ENCODE measurements at regions not wholly inside any gene's neighbourhood (a gene's known extent, or its start where the extent isn't known, plus 50 kb on each side); places are given as distances from the start of the nearest gene placed in this dataset.

DNA sequence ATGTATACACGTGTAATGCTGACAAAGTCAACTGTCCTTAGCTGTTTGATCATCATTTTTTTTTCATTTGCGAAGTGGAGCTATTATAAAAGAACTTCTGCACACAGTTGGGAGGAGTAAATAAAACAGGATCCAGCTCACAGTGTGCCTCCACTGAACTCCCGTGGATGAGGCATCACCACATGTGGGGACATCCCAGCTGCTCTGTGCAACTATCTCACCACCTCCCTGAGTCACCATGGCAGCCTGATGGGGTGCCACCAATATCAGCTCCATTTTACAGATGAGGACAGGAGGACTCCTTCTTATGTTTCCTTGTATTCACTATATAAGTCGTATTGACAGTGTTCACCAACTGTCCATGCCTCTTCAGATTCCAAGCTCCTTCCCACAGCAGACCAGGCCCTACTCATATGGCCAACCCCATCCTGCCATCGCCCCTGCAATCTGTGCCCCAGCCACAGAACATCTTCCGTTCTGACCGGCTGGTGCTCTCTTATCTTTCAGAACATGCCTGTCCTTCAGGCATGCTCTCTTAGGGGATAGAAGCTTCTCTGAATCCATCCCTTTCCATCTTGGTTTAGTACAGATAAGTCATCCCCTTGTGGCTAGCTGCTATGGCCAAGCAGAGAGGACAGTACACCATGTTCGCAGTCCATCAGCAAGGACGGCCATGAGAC is 288.1 kb downstream of the RNF144A start:
- Histone ChIP-seq H3K27ac (ENCODE audit: low read length) (no peak overlapping the region), H3K36me3 (replicated peaks; ENCODE audit: insufficient read depth, low read length) (no peaks in the 10 kb centered on the region), H3K4me3 (ENCODE audit: low read length) (no peak overlapping the region), H3K4me1 (ENCODE audit: low read length) (no peaks in the 10 kb centered on the region), H3K4me2 (ENCODE audit: low read depth, low read length) (no peak overlapping the region), H3K9ac (ENCODE audit: low read length) (no peak overlapping the region), H3K9me2 (replicated peaks; ENCODE audit: insufficient read depth, low read length) (no peaks in the 10 kb centered on the region), H3K79me2 (ENCODE audit: low read length) (no peaks in the 10 kb centered on the region), H4K20me1 (ENCODE audit: insufficient read depth, low read length) (no peaks in the 10 kb centered on the region), H2AFZ (ENCODE audit: low read length) (no peak overlapping the region), H3K27me3 (replicated peaks; ENCODE audit: insufficient read depth, low read length) (no peaks in the 10 kb centered on the region), H3F3A (ENCODE audit: insufficient read depth, low read length) (no peaks in the 10 kb centered on the region), H3K9me3 (replicated peaks; ENCODE audit: insufficient read depth, low read length) (no peaks in the 10 kb centered on the region)
- TF ChIP-seq, protein P1, sequence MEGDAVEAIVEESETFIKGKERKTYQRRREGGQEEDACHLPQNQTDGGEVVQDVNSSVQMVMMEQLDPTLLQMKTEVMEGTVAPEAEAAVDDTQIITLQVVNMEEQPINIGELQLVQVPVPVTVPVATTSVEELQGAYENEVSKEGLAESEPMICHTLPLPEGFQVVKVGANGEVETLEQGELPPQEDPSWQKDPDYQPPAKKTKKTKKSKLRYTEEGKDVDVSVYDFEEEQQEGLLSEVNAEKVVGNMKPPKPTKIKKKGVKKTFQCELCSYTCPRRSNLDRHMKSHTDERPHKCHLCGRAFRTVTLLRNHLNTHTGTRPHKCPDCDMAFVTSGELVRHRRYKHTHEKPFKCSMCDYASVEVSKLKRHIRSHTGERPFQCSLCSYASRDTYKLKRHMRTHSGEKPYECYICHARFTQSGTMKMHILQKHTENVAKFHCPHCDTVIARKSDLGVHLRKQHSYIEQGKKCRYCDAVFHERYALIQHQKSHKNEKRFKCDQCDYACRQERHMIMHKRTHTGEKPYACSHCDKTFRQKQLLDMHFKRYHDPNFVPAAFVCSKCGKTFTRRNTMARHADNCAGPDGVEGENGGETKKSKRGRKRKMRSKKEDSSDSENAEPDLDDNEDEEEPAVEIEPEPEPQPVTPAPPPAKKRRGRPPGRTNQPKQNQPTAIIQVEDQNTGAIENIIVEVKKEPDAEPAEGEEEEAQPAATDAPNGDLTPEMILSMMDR (IDR thresholded peaks at IDR 0.05; ENCODE audit: low read length), result no peak
- TF ChIP-seq EZH2 (optimal IDR thresholded peaks at IDR 0.05; ENCODE audit: low read depth, low read length) (no peak), EZH2phosphoT487 (IDR thresholded peaks at IDR 0.05; ENCODE audit: low read length) (no peak)
- DNase-seq, result no peak

DNA sequence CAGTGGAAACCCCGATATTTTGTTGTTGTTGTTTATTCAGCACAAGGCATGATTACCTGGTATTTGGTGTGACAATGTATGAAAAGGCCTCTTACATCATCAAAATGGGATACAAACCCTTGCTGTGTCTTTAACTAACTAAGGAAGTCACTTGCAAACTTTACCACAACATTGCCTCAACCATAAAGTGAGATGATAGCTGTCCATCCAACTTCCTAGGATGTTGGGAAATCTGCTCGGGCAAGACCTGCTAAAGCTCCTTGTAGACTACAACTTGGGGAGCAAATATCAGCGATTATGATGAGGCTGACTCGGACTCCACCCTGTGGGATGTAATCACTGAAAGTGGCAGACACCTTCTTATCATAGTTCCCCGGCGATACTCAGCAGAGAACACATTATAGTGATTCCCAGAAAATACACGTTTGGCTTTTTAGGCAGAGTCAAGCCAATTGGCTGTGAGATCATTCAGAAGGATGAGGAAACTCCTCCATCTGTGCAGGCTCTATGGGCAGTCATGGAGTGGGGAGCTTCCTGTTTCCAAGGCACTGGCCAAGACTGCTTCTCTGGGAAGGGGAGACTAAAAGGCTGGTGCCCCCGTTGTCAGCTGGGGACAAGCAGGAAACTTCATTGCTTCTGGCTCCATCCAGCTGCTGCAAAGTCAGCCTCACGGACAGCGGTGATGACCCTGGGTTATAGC is 289.0 kb downstream of the RNF144A start:
- TF ChIP-seq EZH2 (optimal IDR thresholded peaks at IDR 0.05; ENCODE audit: low read depth, low read length) (no peak), EZH2phosphoT487 (IDR thresholded peaks at IDR 0.05; ENCODE audit: low read length) (no peak)
- TF ChIP-seq, protein P1 (IDR thresholded peaks at IDR 0.05; ENCODE audit: low read length), result no peak
- H3K27ac ChIP-seq (ENCODE audit: low read length), result no peak overlapping the region
- DNase-seq, result no peak

DNA sequence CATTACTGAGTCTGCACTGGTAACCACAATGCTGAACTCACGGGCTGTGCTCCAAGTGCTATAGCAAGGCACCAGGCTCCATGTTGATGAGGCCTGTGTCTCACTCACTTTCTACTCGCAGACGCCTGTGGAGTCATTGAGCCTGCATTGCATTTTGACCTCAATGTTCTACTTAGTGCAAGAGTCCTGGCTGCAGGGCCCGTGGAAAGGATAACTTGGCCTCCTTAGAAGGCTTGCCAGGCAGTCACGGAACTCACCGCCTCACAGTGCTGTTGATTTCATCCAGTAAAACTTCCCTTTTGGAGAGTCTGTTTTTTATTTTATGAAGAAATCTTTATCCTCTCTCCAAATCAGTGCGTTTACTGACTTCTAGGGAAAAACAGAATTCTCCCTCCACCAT is 290.4 kb downstream of the RNF144A start:
- Histone ChIP-seq H3K9me2 (replicated peaks; ENCODE audit: insufficient read depth, low read length) (no peaks in the 10 kb centered on the region), H3K4me1 (ENCODE audit: low read length) (no peaks in the 10 kb centered on the region), H3K4me3 (ENCODE audit: low read length) (no peak overlapping the region), H3F3A (ENCODE audit: insufficient read depth, low read length) (no peaks in the 10 kb centered on the region), H3K27ac (ENCODE audit: low read length) (no peak overlapping the region), H3K9ac (ENCODE audit: low read length) (no peak overlapping the region), H3K4me2 (ENCODE audit: low read depth, low read length) (no peak overlapping the region), H4K20me1 (ENCODE audit: insufficient read depth, low read length) (no peaks in the 10 kb centered on the region), H3K27me3 (replicated peaks; ENCODE audit: insufficient read depth, low read length) (no peaks in the 10 kb centered on the region), H3K36me3 (replicated peaks; ENCODE audit: insufficient read depth, low read length) (no peaks in the 10 kb centered on the region), H3K9me3 (replicated peaks; ENCODE audit: insufficient read depth, low read length) (no peaks in the 10 kb centered on the region), H3K79me2 (ENCODE audit: low read length) (no peaks in the 10 kb centered on the region), H2AFZ (ENCODE audit: low read length) (no peak overlapping the region)
- DNase-seq, result no peak
- no peak for TF ChIP-seq EZH2 (optimal IDR thresholded peaks at IDR 0.05; ENCODE audit: low read depth, low read length)

More for the DNA sequence above, 289.0 kb downstream of the RNF144A start:
- Histone ChIP-seq H3K9me2 (replicated peaks; ENCODE audit: insufficient read depth, low read length) (no peaks in the 10 kb centered on the region), H3K36me3 (replicated peaks; ENCODE audit: insufficient read depth, low read length) (no peaks in the 10 kb centered on the region), H3K9ac (ENCODE audit: low read length) (no peak overlapping the region), H3K4me1 (ENCODE audit: low read length) (no peaks in the 10 kb centered on the region), H3K9me3 (replicated peaks; ENCODE audit: insufficient read depth, low read length) (no peaks in the 10 kb centered on the region), H2AFZ (ENCODE audit: low read length) (no peak overlapping the region), H3K4me3 (ENCODE audit: low read length) (no peak overlapping the region), H4K20me1 (ENCODE audit: insufficient read depth, low read length) (no peaks in the 10 kb centered on the region), H3F3A (ENCODE audit: insufficient read depth, low read length) (no peaks in the 10 kb centered on the region), H3K79me2 (ENCODE audit: low read length) (no peaks in the 10 kb centered on the region), H3K4me2 (ENCODE audit: low read depth, low read length) (no peak overlapping the region), H3K27me3 (replicated peaks; ENCODE audit: insufficient read depth, low read length) (no peaks in the 10 kb centered on the region)
